ENCODE measurements at regions not wholly inside any gene's neighbourhood (a gene's known extent, or its start where the extent isn't known, plus 50 kb on each side); places are given as distances from the start of the nearest gene placed in this dataset.

GRCh38 chr16:65413861-65414260 is 292.0 kb upstream of the CDH11 start:
- DNase-seq (ENCODE audit: insufficient read length, low spot score): no peak
- TF ChIP-seq POLR2A (IDR thresholded peaks at IDR 0.05; ENCODE audit: low read depth, low read length): no peak
- FAIRE-seq: no peak

DNA sequence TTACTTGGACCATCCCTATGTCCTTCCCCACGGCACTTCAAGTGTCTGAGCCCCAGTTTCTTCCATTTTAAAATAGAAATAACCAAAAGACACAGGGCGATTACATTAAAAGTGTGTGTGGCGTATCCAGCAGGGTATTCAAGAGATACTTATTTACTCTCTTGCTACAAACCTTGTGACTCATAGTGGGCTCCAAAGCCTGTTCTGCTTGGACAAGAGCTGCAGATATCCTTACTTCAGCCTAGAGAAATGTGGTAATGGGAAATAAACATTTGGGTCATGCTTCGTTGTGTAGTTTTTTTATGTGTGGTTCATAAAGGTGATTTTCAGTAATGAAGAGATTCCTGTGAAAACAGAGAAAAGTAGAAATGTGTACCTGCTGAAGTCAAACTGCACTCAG is 288.9 kb upstream of the CDH11 start:
- TF ChIP-seq POLR2A (IDR thresholded peaks at IDR 0.05; ENCODE audit: low read depth, low read length): no peak
- no peak for FAIRE-seq

GRCh38 chr16:65409510-65409909 is 287.6 kb upstream of the CDH11 start:
- no peak for FAIRE-seq
- no peak for TF ChIP-seq POLR2A (IDR thresholded peaks at IDR 0.05; ENCODE audit: low read depth, low read length)
- no peak for DNase-seq (ENCODE audit: insufficient read length, low spot score)

More for the DNA sequence above, 288.9 kb upstream of the CDH11 start:
- DNase-seq (ENCODE audit: insufficient read length, low spot score): no peak

DNA sequence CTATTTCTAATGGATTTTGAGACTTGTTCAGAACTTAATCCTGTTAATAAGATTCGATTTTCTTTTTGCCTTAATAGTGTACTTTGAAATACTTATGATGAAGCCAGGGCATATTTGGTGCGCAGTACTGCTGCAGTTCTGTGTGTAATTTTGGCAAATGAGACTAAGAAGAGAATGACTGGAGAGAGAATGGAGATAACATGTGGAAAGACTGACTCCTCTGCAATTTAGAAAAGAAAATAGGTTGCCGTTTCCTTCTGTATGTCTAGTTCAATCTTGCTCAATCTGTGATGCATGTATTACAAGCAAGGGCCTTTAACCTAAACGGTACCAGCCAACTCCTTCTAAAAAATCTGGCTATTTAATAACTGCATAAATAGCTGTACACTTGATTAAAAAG is 285.1 kb upstream of the CDH11 start:
- no peak for FAIRE-seq
- no peak for TF ChIP-seq POLR2A (IDR thresholded peaks at IDR 0.05; ENCODE audit: low read depth, low read length)
- DNase-seq (ENCODE audit: insufficient read length, low spot score): no peak

DNA sequence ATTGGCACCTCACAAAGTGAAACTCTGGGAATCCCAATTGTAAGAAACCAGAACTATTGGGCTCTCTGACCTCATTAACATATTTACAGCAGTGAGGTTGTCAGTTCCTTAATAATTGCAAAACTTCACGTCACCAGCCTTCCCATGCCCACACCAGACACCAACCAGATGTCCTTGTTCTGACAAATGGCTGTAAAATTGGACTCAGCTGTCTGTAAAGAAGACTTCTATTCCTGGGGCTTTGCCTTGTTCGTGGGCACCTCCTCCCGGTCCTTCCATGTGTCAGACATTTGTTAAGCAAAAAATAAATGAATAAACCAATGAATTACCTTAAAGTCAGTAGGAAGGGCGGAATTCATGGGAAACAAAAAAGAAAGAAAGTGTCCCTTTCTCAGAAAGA is 284.3 kb upstream of the CDH11 start:
- TF ChIP-seq POLR2A (IDR thresholded peaks at IDR 0.05; ENCODE audit: low read depth, low read length): no peak
- DNase-seq (ENCODE audit: insufficient read length, low spot score): no peak
- FAIRE-seq: no peak

- no peak for DNase-seq (ENCODE audit: insufficient read length, low spot score)
- no peak for FAIRE-seq
- TF ChIP-seq POLR2A (IDR thresholded peaks at IDR 0.05; ENCODE audit: low read depth, low read length): no peak
Measured at GRCh38 chr16:65394281-65394680, 272.4 kb upstream of the CDH11 start.

DNA sequence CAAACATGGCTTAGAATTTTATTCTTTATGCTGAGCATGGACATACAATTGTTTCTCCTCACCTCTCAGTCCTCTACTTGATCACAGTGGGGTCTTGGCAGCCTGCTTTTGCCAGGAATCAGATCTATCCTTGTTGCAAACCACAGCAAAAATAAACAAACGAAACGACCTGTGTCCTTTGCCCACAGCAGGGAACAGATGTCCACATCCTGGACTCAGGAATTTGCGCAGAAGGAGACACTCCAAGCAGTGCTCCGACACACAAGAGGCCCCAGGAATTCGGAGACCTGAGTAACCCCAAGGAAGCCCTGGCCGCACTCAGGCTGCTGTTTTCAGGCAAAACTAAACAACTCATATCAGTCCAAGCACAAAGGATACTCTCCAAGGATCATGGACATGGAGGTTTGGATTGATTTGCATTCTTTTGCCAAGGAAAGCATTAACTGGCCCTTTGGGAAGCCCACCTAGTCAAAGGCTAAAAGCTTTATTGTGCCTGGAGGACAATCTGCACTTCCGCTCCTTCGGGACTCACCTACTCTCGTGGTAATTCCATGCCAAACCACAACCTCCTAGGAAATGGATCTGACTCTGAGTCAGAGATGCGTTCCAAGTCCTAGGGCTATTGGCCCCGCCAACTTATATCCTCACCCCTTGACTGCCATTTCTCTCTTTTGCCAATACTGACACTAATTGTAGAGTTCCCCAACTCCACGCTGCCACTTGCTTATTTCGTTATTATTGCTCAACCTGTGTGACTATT is 271.1 kb upstream of the CDH11 start:
- no peak for DNase-seq (ENCODE audit: insufficient read length, low spot score)
- FAIRE-seq: no peak
- TF ChIP-seq POLR2A (IDR thresholded peaks at IDR 0.05; ENCODE audit: low read depth, low read length): no peak

- DNase-seq (ENCODE audit: insufficient read length, low spot score) (no peak), FAIRE-seq (no peak)
- TF ChIP-seq POLR2A (IDR thresholded peaks at IDR 0.05; ENCODE audit: low read depth, low read length): no peak
Measured at GRCh38 chr16:65388592-65388991, 266.7 kb upstream of the CDH11 start.

DNA sequence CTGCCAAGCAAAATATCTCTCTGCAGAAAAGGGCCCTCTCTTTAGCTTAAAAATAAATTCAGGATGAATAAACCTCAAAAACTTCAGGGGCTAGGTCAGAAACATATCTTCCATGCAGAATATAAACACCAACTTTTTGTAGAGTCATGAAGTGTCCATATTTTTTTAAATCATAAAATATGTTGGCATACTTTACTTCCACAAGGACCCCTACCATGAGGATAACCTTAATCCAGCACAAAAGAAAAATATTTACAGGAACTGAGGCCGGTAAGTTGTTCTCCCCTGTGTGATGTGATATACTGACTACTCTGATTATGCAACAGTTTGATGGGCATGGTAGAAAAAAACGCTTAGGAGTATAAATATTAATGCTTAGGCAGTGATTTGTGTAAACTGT is 264.8 kb upstream of the CDH11 start:
- FAIRE-seq (no peak), DNase-seq (ENCODE audit: insufficient read length, low spot score) (no peak)
- no peak for TF ChIP-seq POLR2A (IDR thresholded peaks at IDR 0.05; ENCODE audit: low read depth, low read length)

DNA sequence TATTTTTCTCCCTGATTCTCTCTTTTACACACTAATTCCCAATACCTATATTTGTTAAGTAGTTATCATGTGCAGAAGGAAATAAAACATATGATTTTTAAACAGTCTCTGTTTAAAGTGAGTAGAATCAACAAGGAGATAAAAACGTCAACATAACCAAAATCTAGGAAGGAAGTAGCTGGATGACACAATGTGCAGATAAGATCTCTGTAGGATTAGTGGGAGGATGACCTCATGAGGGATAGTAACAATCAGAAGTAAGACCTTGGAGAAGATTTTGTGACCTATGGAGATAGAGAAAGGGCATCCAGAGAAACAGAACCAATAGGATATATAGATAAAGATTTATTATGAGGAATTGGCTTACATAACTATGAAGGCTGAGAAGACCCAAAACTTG is 262.6 kb upstream of the CDH11 start:
- no peak for FAIRE-seq
- no peak for DNase-seq (ENCODE audit: insufficient read length, low spot score)
- no peak for TF ChIP-seq POLR2A (IDR thresholded peaks at IDR 0.05; ENCODE audit: low read depth, low read length)

DNA sequence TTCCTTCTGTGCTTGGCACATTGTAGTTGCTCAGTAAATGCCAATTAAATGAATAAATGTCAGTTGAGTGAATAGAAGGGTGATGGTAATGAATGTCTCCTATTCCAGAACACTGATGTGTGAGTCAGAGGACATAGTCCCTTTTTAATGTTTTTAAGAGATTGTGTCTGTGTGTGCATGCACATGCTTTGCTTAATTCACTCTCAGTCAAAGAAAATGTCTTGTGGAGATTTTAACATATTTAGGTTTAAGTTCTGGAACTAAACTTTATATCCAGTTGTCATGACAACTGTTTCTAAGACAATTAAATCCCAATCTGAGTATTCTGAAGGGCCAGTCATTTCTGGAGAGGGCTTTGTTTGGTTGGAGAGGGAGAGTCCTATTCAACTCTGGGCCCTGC is 255.3 kb upstream of the CDH11 start:
- TF ChIP-seq POLR2A (IDR thresholded peaks at IDR 0.05; ENCODE audit: low read depth, low read length): no peak
- FAIRE-seq: no peak
- no peak for DNase-seq (ENCODE audit: insufficient read length, low spot score)

GRCh38 chr16:65376601-65377000 is 254.7 kb upstream of the CDH11 start:
- no peak for FAIRE-seq
- DNase-seq (ENCODE audit: insufficient read length, low spot score): no peak
- no peak for TF ChIP-seq POLR2A (IDR thresholded peaks at IDR 0.05; ENCODE audit: low read depth, low read length)

DNA sequence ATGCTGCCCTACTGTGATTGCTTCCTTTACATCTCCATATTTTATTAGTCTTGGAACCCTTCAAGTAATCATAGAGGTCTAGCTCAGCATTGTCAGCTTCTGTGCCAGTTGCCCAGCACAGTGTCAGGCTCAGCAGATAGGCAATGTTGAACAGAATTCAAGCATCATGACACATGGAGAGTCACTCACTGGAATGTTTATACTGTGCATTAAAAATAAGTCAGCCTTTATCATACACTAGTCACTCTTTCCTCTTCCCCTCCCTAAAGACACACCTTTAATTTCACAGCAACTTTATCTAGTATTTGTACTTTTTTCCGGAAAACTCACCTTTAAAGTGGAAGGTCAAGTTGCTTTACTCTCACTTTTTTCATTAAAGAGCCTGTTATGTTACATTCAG is 253.8 kb upstream of the CDH11 start:
- FAIRE-seq: no peak
- DNase-seq (ENCODE audit: insufficient read length, low spot score): no peak
- no peak for TF ChIP-seq POLR2A (IDR thresholded peaks at IDR 0.05; ENCODE audit: low read depth, low read length)

DNA sequence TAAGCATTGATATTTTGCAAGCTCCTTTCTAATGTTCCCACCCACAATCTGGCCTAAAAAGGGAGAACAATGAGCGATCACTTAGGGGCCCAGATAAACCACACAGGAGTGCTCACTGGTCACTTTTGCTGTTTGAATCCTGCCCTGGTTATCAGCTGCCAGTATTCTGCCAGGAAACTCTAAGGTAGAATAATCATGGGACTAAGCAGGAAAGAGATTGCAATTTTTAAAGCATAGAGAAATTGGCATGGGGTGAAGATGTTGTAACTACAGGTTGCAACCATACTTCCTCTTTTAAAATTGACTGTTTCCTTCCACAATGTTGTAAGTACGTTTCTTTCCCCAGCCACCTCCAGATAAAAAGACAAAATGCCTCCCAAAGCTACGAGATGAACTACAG is 251.2 kb upstream of the CDH11 start:
- no peak for DNase-seq (ENCODE audit: insufficient read length, low spot score)
- no peak for TF ChIP-seq POLR2A (IDR thresholded peaks at IDR 0.05; ENCODE audit: low read depth, low read length)
- FAIRE-seq: no peak

GRCh38 chr16:65372171-65372570 is 250.3 kb upstream of the CDH11 start:
- DNase-seq (ENCODE audit: insufficient read length, low spot score): no peak
- no peak for TF ChIP-seq POLR2A (IDR thresholded peaks at IDR 0.05; ENCODE audit: low read depth, low read length)
- FAIRE-seq: no peak

All from H54 (cell line).